Activated CD8-positive, alpha-beta T cell treated with anti-CD3 and anti-CD28 coated beads for 36 hours (primary cell): ENCODE measurements at regions not wholly inside any gene's neighbourhood (a gene's known extent, or its start where the extent isn't known, plus 50 kb on each side); places are given as distances from the start of the nearest gene placed in this dataset.

ENCODE experiments used
- ATAC-seq: fragments of 200-7000 bp; cut with Tn5 transposase; one replicate; pipeline ENCODE4 v1.10.0; 2021; ENCODE audit warnings: mild to moderate bottlenecking, moderate library complexity
- CTCF ChIA-PET: fragments of 350-600 bp; sonication (Branson Sonifier 250); formaldehyde crosslinking; loops from one replicate; lab custom pipeline; 2021; ENCODE audit warnings: antibody characterized with exemption; lab: Charles Lee
- POLR2A ChIA-PET: fragments of 350-600 bp; sonication (Branson Sonifier 250); formaldehyde crosslinking; loops from one replicate; lab custom pipeline; 2021; ENCODE audit warnings: antibody characterized with exemption; lab: Charles Lee
- DNase-seq: peaks from one replicate; pipeline ENCODE4 v3.0.0-alpha.2; 2020
- H3K27ac Mint-ChIP-seq: one replicate; pipeline ENCODE4 v1.8.0; 2021; ENCODE audit warnings: mild to moderate bottlenecking, mixed read lengths
- H3K27me3 Mint-ChIP-seq: one replicate; pipeline ENCODE4 v1.8.0; 2021; ENCODE audit warnings: mixed read lengths
- H3K36me3 Mint-ChIP-seq: one replicate; pipeline ENCODE4 v1.8.0; 2021; ENCODE audit warnings: low read depth, mixed read lengths
- H3K4me1 Mint-ChIP-seq: one replicate; pipeline ENCODE4 v1.8.0; 2021; ENCODE audit warnings: low read depth, mixed read lengths
- H3K4me3 Mint-ChIP-seq: one replicate; pipeline ENCODE4 v1.8.0; 2021; ENCODE audit warnings: mild to moderate bottlenecking, moderate library complexity, mixed read lengths
- H3K9me3 Mint-ChIP-seq: one replicate; pipeline ENCODE4 v1.8.0; 2021; ENCODE audit warnings: mixed read lengths
- CTCF ChIP-seq: fragments of 200-600 bp; IDR thresholded peaks from one replicate; pipeline ENCODE4 v1.8.0; 2022; ENCODE audit warnings: antibody characterized with exemption, mild to moderate bottlenecking
- intact Hi-C: fragments of 100-400 bp; cut with micrococcal nuclease; formaldehyde crosslinking; loops from one replicate; pipeline ENCODE4 v1.10.0; 2022

- H3K36me3 Mint-ChIP-seq: no peaks in the 10 kb centered on the region
- H3K27ac Mint-ChIP-seq: no peak overlapping the region
- ATAC-seq (no peak), DNase-seq (no peak)
- no peaks in the 10 kb centered on the region for H3K4me1 Mint-ChIP-seq
- ChIA-PET CTCF (no interaction called here), POLR2A (no interaction called here)
- no peak overlapping the region for H3K4me3 Mint-ChIP-seq
- H3K27me3 Mint-ChIP-seq: no peaks in the 10 kb centered on the region
- intact Hi-C loops: no loop called here
- H3K9me3 Mint-ChIP-seq: no peaks in the 10 kb centered on the region
- no peak for TF ChIP-seq CTCF
These were observed 252.7 kb upstream of the PTER start for GRCh38 chr10:16184096-16184597.

GRCh38 chr10:16184906-16185305, 251.9 kb upstream of the PTER start:
- intact Hi-C loops: no loop called here
- H3K4me1 Mint-ChIP-seq: no peaks in the 10 kb centered on the region
- DNase-seq: no peak
- ATAC-seq: no peak
- no peaks in the 10 kb centered on the region for H3K36me3 Mint-ChIP-seq
- no peak overlapping the region for H3K27ac Mint-ChIP-seq
- no peak for TF ChIP-seq CTCF
- no peak overlapping the region for H3K4me3 Mint-ChIP-seq
- ChIA-PET CTCF (no interaction called here), POLR2A (no interaction called here)
- H3K27me3 Mint-ChIP-seq: no peaks in the 10 kb centered on the region
- no peaks in the 10 kb centered on the region for H3K9me3 Mint-ChIP-seq

- no peak for TF ChIP-seq CTCF
- ATAC-seq: no peak
- Mint-ChIP-seq H3K27me3 (peaks cover 4% of the 10 kb centered on the region), H3K36me3 (no peaks in the 10 kb centered on the region), H3K9me3 (no peaks in the 10 kb centered on the region), H3K4me3 (no peak overlapping the region), H3K27ac (no peak overlapping the region), H3K4me1 (no peaks in the 10 kb centered on the region)
- intact Hi-C loops: no loop called here
- ChIA-PET CTCF (no interaction called here), POLR2A (no interaction called here)
- DNase-seq: no peak
These were observed 250.2 kb upstream of the PTER start for GRCh38 chr10:16186564-16186963.

- no peaks in the 10 kb centered on the region for H3K9me3 Mint-ChIP-seq
These were observed 249.6 kb upstream of the PTER start for GRCh38 chr10:16187161-16187560.

GRCh38 chr10:16192337-16192736, 244.5 kb upstream of the PTER start:
- Mint-ChIP-seq H3K4me3 (no peak overlapping the region), H3K36me3 (no peaks in the 10 kb centered on the region), H3K4me1 (peaks cover 17% of the 10 kb centered on the region), H3K9me3 (no peaks in the 10 kb centered on the region), H3K27ac (no peak overlapping the region), H3K27me3 (peaks cover 5% of the 10 kb centered on the region)
- CTCF ChIA-PET: no interaction called here
- ATAC-seq (no peak), DNase-seq (no peak)
- POLR2A ChIA-PET: no interaction called here
- TF ChIP-seq CTCF: no peak
- intact Hi-C loops: no loop called here

More at GRCh38 chr10:16187161-16187560, 249.6 kb upstream of the PTER start:
- CTCF ChIA-PET: no interaction called here
- intact Hi-C loops: no loop called here
- no peak overlapping the region for H3K27ac Mint-ChIP-seq
- H3K27me3 Mint-ChIP-seq: peaks cover 5% of the 10 kb centered on the region
- DNase-seq: no peak
- no peak for ATAC-seq
- no peaks in the 10 kb centered on the region for H3K36me3 Mint-ChIP-seq
- POLR2A ChIA-PET: no interaction called here
- no peaks in the 10 kb centered on the region for H3K4me1 Mint-ChIP-seq
- no peak for TF ChIP-seq CTCF
- H3K4me3 Mint-ChIP-seq: no peak overlapping the region
